ENCODE measurements at regions not wholly inside any gene's neighbourhood (a gene's known extent, or its start where the extent isn't known, plus 50 kb on each side); places are given as distances from the start of the nearest gene placed in this dataset.

DNA sequence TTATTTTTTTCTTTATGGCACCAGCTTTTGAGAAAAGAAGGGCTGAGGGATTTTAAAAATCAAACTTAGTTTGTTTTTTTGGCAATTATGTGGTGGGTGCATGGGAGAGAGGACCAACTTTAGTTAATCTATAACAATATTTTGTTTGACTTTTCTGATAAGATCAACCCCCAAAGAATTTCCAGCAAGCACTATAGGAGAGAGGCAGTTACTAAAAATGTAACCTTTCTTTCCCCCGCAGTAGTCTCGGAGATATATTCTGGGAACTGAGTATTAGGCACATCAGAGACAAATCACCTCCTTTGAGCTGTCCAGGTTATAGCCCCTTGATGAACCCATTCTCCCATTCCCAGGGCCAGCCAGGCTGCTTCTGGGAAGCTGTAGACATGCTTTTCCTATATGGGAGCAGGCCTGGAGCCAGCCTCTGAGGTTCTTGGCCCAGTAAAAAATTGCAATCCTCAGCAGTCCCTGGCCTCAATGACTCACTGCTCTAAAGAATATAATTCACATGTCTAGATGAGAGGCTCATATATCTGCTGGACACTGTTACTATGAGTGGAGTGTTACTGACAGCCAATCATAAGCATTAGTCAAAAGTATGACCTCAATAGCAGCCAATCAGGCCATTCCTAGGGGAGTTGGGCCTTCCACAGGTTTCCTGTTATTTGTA, 138.3 kb upstream of the AGBL1 start:
- DNase-seq (ENCODE audit: low spot score) (no peak), FAIRE-seq (no peak)

DNA sequence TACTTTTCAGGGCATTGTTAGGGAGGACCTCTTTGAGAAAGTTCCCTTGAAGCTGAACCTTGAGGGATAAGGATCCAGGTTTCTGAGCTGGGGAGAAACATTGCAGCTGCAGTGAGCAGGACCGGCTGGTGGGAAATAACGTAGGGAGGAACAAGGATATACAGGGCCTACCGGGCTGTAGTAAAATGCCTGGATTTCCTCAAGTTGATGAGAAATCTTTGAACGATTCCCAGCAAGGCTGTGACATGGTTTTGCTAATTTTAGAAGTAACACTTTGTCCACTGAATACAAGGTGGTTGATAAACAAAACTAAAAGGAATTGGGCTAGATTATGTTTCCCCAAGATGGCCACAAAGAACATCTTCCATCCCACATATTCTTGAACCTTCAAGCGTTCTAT, 137.0 kb upstream of the AGBL1 start:
- FAIRE-seq (no peak), DNase-seq (ENCODE audit: low spot score) (no peak)

DNA sequence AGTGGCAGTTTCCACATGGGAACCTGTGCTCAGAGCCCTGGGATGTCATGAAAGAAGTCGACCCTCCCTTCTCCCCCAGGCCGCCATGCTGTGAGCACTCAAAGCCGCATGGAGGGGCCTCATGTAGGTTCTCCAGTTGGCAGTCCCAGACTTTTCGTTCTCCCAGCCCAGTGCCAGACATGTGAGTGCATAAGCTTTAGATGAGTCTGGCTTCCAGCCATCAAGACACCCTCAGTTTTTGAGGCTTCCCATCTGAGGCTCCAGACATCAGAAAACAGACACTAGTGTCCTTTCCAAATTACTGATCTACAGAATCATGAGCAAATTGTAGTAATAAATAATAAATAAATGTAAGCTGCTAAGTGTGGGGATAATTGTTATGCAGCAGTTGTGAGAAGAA, 136.5 kb upstream of the AGBL1 start:
- FAIRE-seq (no peak), DNase-seq (ENCODE audit: low spot score) (no peak)

DNA sequence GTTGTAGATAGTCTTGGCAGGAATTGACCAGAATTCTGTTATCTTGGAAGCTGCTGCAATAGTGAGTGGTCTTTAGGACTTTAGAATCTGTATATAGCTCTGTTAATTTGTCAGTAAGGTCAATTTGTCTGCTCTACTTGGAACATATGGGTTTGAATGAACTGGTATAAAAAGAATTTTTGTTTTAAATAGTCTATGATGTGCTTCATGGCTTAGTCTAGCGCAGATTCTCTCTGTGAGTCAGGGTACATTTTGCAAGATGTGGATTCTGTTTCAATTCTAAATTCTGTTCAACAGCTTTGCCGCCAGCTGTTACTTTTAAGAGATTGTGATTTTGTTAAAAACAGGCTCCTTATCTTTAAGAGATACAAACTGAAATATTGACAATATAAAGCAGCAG, 135.9 kb upstream of the AGBL1 start:
- FAIRE-seq (no peak), DNase-seq (ENCODE audit: low spot score) (no peak)

DNA sequence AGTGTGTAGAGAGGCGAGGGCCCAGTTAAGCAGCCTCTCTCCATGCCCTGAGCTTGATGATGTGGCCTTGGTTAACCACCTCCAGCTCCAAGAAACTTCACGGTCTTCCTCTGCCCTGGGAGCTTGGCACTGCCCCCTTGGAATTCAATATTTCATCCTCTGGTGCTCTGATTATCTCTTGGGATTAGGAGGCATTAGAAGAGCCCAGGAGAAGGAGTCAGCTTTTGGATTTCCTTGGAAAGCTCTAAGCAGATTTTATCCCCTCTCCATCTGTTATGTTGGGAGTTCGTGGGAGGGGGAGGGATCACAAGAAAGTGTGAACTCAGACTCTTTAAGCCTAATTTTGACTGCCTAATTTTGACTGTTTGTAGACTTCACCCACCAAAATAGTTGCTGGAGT, 132.7 kb upstream of the AGBL1 start:
- DNase-seq (ENCODE audit: low spot score): no peak
- FAIRE-seq: no peak

DNA sequence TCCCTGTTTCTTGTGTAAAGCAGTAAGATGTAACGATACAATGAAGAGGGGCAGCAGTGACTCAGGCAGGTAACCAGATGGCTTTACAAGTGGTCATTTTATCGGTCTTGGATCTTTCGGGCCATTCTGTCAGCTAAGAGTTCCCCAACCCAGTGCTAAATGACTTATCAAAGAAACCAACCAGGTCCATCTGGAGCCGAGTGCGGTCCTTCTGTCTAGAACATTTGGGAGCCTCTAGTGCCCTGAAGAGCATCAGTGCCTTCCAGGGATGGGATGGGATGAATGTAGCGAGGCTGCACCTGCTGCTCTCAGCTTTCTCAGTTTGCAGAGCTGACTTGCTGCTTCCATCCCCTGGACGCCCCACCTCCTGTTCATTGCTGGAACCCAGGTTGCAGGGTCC, 131.7 kb upstream of the AGBL1 start:
- no peak for FAIRE-seq
- no peak for DNase-seq (ENCODE audit: low spot score)

DNA sequence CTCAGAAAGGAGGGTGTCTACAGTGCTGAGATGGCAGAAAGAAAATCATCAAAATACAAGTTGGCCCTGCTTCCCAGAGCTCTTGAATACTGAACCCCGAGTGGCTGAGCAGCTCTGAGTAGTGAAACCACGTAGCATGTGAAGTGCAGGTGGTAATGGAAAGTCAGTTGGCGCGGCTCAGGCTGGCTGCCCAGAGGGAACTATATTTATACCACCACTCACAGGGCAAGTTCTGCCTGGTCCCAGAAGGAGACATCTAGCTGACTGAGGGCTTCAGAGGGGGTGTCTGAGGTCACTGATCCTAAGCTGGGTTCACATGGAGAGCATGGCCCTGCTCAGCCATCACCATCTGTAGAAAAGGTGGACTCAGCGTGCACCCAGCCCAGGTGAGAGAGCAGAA, 129.6 kb upstream of the AGBL1 start:
- FAIRE-seq: no peak
- DNase-seq (ENCODE audit: low spot score): no peak

DNA sequence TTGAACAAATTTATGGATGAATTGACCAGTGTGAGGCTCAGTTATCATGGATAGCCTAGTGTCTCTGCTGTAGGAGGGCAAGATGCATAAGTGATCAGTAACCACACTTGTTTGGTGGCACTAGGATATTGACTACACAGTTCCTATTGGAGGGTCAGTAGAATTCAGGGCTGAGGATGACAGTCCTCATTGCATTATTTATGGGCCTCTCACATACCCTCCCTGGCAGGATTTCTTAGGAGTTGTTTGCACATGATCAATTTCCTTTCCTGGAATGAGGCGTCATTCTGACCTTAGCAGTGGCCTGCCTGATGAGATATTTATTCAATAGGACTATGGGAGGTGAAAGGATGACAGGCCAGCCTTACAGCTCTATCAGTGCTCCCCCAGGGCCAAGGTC, 125.1 kb upstream of the AGBL1 start:
- DNase-seq (ENCODE audit: low spot score) (no peak), FAIRE-seq (no peak)

DNA sequence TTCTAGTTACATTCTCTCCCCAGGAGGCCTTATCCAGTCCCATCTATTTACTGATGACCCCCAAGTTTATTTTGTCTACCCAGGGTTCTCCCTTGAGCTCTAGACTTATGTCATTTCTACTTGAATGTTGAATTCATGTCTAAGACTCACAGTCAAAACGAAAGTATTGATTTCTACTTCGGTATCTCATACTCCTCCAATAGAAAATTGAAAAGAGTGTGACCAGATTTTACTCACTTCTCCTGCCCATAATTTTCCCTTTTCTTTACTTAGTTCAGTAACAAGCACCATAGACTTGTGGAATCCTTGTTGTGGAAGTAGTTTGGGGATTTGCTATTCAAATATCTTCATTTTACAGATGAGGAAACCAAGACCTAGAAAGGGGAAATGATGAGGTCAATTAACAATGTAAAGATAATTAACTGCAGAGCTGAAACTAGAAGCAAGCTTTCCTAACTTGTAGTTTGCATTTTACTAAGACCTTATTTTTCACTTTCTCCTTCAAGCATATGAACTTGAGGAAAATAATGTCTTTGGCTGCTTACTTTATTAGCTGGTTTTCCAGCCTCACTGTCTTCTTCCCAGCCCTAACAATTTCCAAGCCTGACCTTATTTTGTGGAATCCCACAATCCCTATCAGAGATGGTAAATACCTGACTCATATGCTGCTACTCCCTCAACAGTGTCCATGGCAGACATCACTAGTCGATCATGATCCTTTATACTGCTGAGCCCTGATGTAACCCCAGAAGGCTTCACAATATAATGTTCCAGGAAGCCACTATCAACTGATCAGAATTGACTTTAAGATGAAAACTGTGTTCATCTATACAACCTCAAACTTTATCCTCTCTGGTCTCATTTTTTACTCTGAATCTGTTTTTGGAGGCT, 123.9 kb upstream of the AGBL1 start:
- FAIRE-seq: no peak

DNA sequence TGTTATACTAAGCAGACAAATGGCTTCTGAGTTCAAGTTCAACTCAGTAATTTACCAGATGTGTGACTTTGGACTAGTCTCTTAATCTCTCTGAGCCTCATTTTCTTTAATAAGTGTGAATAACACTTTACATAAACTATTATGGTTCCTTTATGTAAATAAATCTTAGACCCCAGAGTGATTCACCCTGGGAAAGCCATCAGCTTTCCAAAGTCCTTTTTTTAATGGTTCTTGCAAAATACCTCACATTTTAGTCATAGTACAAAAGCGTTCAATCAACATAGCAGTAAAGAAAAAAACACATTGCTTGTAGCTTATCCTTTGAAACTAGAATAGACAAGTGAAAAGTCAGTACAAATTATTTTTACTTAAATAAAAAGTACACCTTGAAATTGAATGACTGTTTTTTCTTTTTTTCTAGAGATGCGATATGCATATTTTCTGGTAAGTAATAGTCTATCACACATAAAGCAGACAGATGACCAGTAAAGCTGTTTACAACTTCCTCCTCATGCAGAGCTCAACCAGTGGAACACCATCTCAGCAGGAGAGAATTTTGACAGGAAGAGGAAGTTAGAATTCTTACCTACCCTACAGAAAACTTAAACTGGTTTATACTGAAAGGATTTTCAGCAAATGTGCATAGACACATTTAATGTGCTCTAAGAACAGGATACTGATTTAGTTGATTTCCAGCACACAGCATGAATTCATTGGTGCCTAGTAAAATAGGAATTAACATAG, 123.0 kb upstream of the AGBL1 start:
- DNase-seq (ENCODE audit: low spot score) (no peak), FAIRE-seq (no peak)

More for the DNA sequence above, 123.9 kb upstream of the AGBL1 start:
- DNase-seq (ENCODE audit: low spot score): no peak

DNA sequence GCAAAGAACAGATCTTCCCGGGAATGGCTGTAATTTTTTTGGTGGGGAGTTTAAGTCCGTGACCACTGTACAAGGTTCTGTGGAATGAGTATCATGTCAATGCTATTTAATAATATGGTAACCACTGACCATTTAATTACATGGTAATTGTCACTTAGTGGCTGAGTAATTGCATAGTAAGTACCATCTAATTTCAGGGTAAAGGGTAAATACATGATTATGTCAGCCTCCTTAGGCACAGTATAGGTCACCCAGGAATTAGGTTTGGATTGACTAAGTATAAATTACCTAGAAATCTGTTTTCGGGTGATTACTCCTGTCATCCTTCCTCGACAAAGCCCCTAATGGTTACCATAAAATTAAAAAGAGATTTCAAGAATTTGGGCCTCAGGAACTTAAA, 120.1 kb upstream of the AGBL1 start:
- DNase-seq (ENCODE audit: low spot score): no peak
- FAIRE-seq: no peak

DNA sequence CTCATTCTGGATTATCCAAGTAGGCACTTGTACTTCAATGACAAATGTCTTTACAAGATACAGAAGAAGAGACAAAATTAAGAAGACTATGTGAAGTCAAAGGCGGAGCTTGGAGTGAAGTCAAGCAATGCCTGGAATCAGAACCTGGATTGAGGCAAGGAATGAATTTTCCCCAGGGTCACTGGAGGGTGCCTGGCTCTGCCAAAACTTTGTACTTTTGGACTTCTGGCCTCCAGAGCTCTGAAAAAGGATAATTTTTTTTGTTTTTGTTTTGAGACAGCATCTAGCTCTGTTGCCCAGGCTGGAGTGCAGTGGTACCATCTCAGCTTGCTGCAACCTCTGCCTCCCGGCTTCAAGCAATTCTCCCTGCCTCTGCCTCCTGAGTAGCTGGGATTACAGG, 119.3 kb upstream of the AGBL1 start:
- FAIRE-seq: no peak
- no peak for DNase-seq (ENCODE audit: low spot score)

DNA sequence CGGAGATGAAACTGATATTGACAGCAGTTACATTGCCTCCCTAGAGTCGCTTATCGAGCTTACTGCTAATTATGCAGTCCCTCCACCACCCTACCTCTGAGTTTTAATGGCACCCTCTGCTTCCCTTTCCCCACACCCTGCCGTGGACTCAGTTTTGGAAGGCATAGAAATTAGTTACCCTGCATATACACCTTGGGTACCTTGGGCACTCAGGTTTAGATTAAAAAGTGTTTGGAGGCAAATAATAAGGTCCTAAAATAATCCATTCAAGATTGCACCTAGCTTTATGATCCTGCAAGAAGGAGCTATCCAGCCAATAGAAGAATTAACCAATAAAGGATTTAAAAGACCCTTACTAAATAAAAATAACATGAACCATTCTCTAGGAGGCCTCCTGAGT, 117.8 kb upstream of the AGBL1 start:
- FAIRE-seq (no peak), DNase-seq (ENCODE audit: low spot score) (no peak)

DNA sequence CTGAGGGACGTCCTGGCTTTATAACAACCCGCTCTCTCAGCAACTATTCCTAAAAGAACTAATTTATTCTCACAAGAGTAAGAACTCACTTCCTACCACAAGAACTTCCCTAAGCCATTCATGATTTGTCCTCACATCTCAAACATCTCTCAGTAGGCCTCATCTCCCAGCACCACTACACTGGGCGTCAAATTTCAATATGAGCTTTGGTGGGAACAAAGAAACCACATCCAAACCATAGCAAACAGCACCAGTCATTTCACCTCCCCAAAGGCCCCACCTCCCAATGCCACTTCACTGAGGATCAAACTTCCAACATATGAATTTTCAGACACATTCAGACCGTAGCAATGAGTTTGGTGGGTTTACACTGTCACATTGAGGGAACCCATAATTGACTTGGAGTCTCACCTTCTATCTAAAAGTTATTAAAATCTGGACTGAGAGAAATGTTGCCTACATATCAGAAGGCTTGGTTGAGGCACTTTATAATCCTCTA, 116.4 kb upstream of the AGBL1 start:
- DNase-seq (ENCODE audit: low spot score): no peak
- no peak for FAIRE-seq

DNA sequence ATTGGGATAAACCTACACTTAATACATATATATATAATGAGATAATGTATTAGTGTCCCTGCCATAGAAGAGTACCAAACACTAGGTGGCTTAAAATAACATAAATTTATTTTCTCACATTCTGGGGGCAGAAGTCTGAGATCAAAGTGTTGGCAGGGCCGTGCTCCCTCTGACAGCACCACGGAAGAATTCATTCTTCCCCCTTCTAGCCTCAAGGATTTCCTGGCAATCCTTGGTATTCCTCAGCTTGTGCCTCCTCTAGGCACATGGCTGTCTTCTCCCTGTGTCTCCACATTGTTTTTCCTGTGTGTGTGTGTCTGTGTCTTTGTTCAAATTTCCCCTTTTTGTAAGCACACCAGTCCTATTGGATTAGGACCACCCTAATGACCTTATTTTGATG, 115.2 kb upstream of the AGBL1 start:
- no peak for DNase-seq (ENCODE audit: low spot score)
- FAIRE-seq: no peak

DNA sequence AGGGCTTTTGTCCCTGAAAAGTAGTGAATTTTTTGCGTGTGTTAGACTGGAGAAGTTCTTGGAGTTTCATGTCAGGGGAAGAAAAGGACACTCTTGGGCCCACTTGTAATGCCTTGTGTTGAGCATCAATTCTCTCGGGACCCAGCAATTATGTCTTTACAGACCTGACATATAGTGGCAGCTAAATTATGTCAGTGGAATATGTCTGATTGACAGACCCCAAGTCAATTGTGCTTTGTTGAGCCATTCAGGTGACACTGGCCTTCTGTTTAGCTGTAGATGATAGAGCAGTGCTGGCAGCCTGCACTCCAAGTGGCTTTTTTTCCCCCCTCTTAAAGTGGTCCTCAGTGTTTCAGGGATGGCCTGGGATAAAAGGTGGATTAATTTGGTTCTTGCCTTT, 112.1 kb upstream of the AGBL1 start:
- FAIRE-seq: no peak
- no peak for DNase-seq (ENCODE audit: low spot score)

DNA sequence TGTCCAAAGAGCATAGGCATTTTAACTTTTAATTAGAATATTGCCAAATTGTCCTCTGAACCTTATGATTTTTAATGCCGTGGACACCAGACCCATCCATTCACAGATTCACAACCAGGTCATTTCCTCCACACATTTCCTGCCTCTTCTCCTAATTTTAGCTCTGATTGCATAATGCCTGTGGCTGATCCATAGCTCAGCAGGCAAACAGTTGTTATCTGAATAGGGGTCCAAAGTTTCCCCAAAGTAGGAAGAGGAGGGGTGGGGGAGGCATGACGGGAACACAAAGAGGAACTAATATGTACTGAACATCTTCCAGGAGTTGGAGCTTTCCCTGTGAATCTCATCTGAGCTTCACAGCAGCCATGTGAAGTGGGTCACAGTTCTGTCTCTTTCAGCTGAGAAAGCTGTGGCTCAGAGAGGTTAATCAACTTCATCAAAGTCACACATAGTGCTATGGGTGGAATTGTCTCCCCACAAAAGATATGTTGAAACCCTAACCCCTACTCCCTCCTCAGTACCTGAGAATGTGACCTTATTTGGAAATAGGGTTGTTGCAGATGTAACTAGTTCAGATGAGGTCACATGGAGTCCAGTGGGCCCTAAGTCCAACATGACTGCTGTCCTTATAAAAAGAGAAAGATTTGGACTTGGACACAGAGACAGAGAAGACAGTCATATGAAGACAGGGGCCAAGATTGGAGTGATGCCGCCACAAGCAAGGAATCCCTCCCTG, 106.7 kb upstream of the AGBL1 start:
- FAIRE-seq (no peak), DNase-seq (ENCODE audit: low spot score) (no peak)

DNA sequence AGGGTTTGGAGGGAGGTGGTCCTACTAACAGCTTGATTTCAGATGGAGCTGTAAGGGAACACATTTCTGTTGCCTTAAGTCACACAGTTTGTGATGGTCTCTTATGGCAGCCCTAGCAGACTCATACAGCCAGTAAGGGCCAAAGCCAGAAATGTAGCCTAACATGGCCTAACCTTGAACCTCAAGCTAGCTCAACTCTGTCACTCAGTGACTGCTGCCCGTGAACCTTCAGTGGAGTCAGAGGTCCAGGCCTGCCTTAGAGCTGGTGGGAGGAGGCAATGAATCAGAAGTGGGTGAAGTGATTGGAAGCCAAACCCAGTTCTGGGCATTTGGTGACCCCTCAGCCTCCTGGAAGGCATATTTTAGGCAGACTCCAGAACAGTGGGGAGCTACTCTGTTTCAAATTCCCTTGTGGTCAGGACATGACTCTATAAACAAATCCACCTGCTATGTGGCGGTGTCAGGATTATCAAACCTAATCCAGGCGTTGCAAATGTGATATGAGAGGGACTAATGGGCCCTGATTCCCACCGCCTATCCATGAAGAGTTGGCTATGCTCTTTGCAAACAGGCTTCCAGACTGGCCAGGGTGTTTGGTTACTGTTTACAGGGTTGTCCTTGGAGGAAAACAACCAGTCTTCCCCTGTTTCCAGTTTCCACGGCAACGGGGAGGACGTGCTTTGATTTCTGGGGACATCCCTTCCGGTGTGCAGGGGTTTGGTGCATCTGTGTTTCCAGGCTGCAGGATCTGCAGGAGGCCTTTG, 105.9 kb upstream of the AGBL1 start:
- FAIRE-seq (no peak), DNase-seq (ENCODE audit: low spot score) (no peak)

DNA sequence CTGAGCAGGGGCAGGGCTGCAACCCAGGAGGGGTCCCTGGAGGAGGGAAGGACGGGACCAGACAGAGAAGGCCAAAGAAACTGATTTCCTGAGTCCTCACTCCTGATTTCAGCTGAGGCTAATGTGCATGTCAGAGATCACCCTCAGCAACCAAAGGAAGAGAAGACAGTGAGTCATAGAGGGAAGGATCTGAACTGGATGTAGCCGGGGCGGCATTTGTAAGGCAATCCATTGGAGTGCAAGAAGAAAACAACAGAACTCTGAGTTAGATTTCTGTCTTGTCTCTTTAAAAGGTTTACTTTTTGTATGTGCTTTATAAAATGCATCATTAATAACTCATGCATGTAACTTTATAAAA, 105.3 kb upstream of the AGBL1 start:
- DNase-seq (ENCODE audit: low spot score) (no peak), FAIRE-seq (no peak)

DNA sequence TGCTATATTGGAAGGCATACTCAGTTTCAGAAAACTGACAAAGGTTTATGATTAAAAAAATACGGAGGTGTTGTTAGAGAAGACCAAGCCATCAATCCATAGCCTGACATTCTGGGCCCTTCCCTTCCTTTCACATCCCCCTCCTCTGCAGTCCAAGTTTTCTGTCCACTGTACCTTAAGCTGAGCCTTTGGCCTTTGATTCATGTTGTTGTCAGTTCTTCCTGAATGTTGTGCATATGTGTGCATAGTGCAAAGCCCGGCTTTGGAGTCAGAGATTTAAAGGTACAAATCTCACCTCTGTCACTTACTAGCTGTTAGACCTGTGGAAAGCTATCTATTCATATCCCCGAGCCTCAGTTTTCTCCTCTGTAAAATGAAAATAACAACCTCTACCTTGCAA, 104.9 kb upstream of the AGBL1 start:
- no peak for FAIRE-seq

DNA sequence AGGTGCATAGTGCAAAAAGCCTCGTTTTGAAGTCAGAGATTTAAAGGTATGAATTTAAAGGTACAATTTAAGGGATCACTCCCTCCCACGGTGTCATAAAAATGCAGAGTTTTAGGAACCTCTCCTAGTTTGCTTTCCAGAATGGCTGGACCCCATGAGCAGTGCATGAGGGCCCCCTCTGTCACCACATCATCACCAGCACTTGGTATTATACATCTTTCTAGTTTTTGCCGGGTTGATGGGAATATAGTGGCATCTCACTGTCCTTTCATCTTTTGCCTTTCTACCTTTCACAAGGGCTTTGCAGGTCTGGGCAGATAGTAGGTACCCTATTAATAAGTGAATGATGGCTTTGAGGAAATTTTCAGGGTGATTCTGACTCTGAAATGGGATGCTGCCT, 103.6 kb upstream of the AGBL1 start:
- DNase-seq (ENCODE audit: low spot score) (no peak), FAIRE-seq (no peak)

More for the DNA sequence above, 104.9 kb upstream of the AGBL1 start:
- DNase-seq (ENCODE audit: low spot score): no peak

Data from RCC 7860 (cell line).